K562 (cell line): ENCODE measurements at regions not wholly inside any gene's neighbourhood (a gene's known extent, or its start where the extent isn't known, plus 50 kb on each side); places are given as distances from the start of the nearest gene placed in this dataset.

Experiments
- ATAC-seq: fragments of 200-7000 bp; cut with Tn5 transposase; 3 replicates; pipeline ENCODE4 v1.9.1; 2020; ENCODE audit warnings: moderate library complexity
- BruUV-seq: library from RNA; stranded (reverse); fragments of 400-500 nt; replicated peaks from 2 replicates; lab custom pipeline; 2021; lab: Mats Ljungman, UMichigan
- CTCF ChIA-PET: fragments of 300-600 bp; formaldehyde crosslinking; extraction: SDS; loops from one replicate; lab custom pipeline; 2021; ENCODE audit warnings: low intra/inter-chr PET ratio; lab: Yijun Ruan, JAX
- POLR2A ChIA-PET: fragments of 300-600, 350-650 bp; sonication (Branson Sonifier 250); formaldehyde crosslinking; extraction: SDS; loops from one replicate; lab custom pipeline; 2021; ENCODE audit warnings: antibody characterized with exemption, inconsistent platforms; lab: Yijun Ruan, JAX
- DNase-seq, 4 experiments: peaks; one replicate each; pipeline versions ENCODE4 v3.0.0 to v3.0.0-alpha.2; 2011 to 2018; ENCODE audit warnings: low spot score in 3 of 4, mixed read lengths in 3 of 4; ENCODE audit errors: extremely low read depth in 1 of 4
- FAIRE-seq: peaks from 2 replicates; lab custom pipeline; 2011; peaks lifted over from hg19 to GRCh38; lab: Jason Lieb, UNC
- H2AFZ ChIP-seq: 2 replicates; pipeline ENCODE4 v1.6.0; 2011; ENCODE audit warnings: low read depth, low read length, control low read depth, inconsistent platforms
- H3K27ac ChIP-seq: fragments of 200-600 bp; 3 replicates; pipeline ENCODE4 v1.8.0; 2011; ENCODE audit warnings: low read depth, mild to moderate bottlenecking, control low read depth, inconsistent platforms, low read length, moderate library complexity, mixed read lengths; ENCODE audit errors: extremely low read depth
- H3K27me3 ChIP-seq, 2 experiments: fragments of 300-600 bp in 1 of 2; 2 replicates in 1 of 2; 3 replicates in 1 of 2; pipeline versions ENCODE4 v1.6.0 to v1.8.0; 2011; ENCODE audit warnings: inconsistent platforms in 2 of 2, low read length in 2 of 2, mild to moderate bottlenecking in 1 of 2, mixed read lengths in 1 of 2, moderate library complexity in 1 of 2; ENCODE audit not compliant: control insufficient read depth in 2 of 2, insufficient read depth in 2 of 2
- H3K36me3 ChIP-seq: fragments of 300-600 bp; 3 replicates; pipeline ENCODE4 v1.8.0; 2011; ENCODE audit warnings: mild to moderate bottlenecking, low read length, inconsistent platforms; ENCODE audit not compliant: control insufficient read depth, insufficient read depth
- H3K4me1 ChIP-seq, 2 experiments: fragments of 200-600 bp in 1 of 2; replicated peaks in 1 of 2; 2 replicates in 1 of 2; 3 replicates in 1 of 2; pipeline versions ENCODE4 v1.5.1 to v1.8.0; 2011; ENCODE audit warnings: inconsistent platforms in 2 of 2, low read length in 2 of 2, mild to moderate bottlenecking in 1 of 2, mixed read lengths in 1 of 2, moderate library complexity in 1 of 2; ENCODE audit not compliant: control insufficient read depth in 2 of 2, insufficient read depth in 2 of 2
- H3K4me2 ChIP-seq: 2 replicates; pipeline ENCODE4 v1.6.1; 2011; ENCODE audit warnings: low read length, control low read depth, inconsistent platforms, mixed read lengths; ENCODE audit not compliant: insufficient read depth
- H3K4me3 ChIP-seq: fragments of 200-600 bp; sonication (generic), shearing (Covaris generic); 2 replicates; pipeline ENCODE4 v1.5.1; 2016; ENCODE audit warnings: control low read depth, inconsistent platforms
- H3K79me2 ChIP-seq: fragments of 200-600 bp; 3 replicates; pipeline ENCODE4 v1.8.0; 2011; ENCODE audit warnings: low read length, inconsistent platforms; ENCODE audit not compliant: control insufficient read depth, insufficient read depth
- H3K9ac ChIP-seq, 2 experiments: 2 replicates each; pipeline versions ENCODE4 v1.6.0 to v1.6.1; 2011; ENCODE audit warnings: low read depth in 2 of 2, low read length in 2 of 2, control low read depth in 1 of 2, inconsistent platforms in 1 of 2, mild to moderate bottlenecking in 1 of 2, mixed read lengths in 1 of 2; ENCODE audit not compliant: insufficient read depth in 1 of 2
- H3K9me1 ChIP-seq: one replicate; pipeline ENCODE4 v1.6.0; 2011; ENCODE audit warnings: inconsistent platforms, mild to moderate bottlenecking, low read length, moderate library complexity; ENCODE audit not compliant: control insufficient read depth, insufficient read depth
- H3K9me3 ChIP-seq: replicated peaks from 2 replicates; pipeline ENCODE4 v1.5.1; 2011; ENCODE audit warnings: low read depth, low read length, inconsistent platforms; ENCODE audit not compliant: control insufficient read depth, insufficient read depth
- H4K20me1 ChIP-seq: replicated peaks from 2 replicates; pipeline ENCODE4 v1.6.1; 2011; ENCODE audit warnings: low read length, inconsistent platforms, mixed read lengths; ENCODE audit not compliant: control insufficient read depth, insufficient read depth
- BRD9 ChIP-seq: fragments of 450-650 bp; IDR thresholded peaks from 2 replicates; pipeline ENCODE4 v1.6.1; 2018; ENCODE audit warnings: low read depth; ENCODE audit not compliant: partially characterized antibody
- CC2D1A ChIP-seq: fragments of 450-650 bp; IDR thresholded peaks from 2 replicates; pipeline ENCODE4 v1.6.1; 2017; ENCODE audit warnings: mild to moderate bottlenecking
- CHCHD3 ChIP-seq: fragments of 250-450 bp; sonication (Bioruptor Pico); IDR thresholded peaks from 2 replicates; pipeline ENCODE4 v2.1.2; 2022; ENCODE audit warnings: mild to moderate bottlenecking
- CHD4 ChIP-seq: fragments of 200-600 bp; sonication (generic); IDR thresholded peaks from 3 replicates; pipeline ENCODE4 v1.6.1; 2012; ENCODE audit warnings: low read depth, mild to moderate bottlenecking, mixed read lengths, low read length, inconsistent platforms; ENCODE audit not compliant: insufficient read depth, insufficient replicate concordance, poor library complexity, severe bottlenecking
- ETV6 ChIP-seq, 3 experiments: fragments of 150-350 bp in 1 of 3; sonication (generic) in 1 of 3; formaldehyde crosslinking in 1 of 3; IDR thresholded peaks; 2 replicates each; pipeline versions ENCODE4 v1.6.1 to v1.8.0; 2014 to 2022; ENCODE audit warnings: borderline replicate concordance in 2 of 3, low read depth in 2 of 3, antibody characterized with exemption in 1 of 3, low read length in 1 of 3, mild to moderate bottlenecking in 1 of 3, missing genetic modification reagents in 1 of 3
- RREB1 ChIP-seq: fragments of 250-450 bp; sonication (Bioruptor Pico); IDR thresholded peaks from 2 replicates; pipeline ENCODE4 v1.4.0; 2020
- SRSF7 ChIP-seq: fragments of 200-400 bp; formaldehyde crosslinking; optimal IDR thresholded peaks from 2 replicates; pipeline ENCODE3; 2017; ENCODE audit warnings: mild to moderate bottlenecking, low read depth, low read length
- WGBS: fragments of 100-300 bp; shearing (Covaris generic); methylation state at CpG from one replicate; pipeline ENCODE4 v1.1.6; 2016; ENCODE audit warnings: low coverage, mixed read lengths; ENCODE audit not compliant: insufficient coverage; ENCODE audit errors: missing lambda C conversion rate; 5-methylcytosine and 5-hydroxymethylcytosine counted together
- in situ Hi-C: fragments of 300-500 bp; cut with MboI; formaldehyde crosslinking; loops from 4 replicates; pipeline ENCODE4 v1.15.0; 2018; ENCODE audit warnings: inconsistent platforms, mixed read lengths
- intact Hi-C: fragments of 100-400 bp; cut with micrococcal nuclease; formaldehyde crosslinking; loops from 2 replicates; pipeline ENCODE4 v1.14.2; 2022

GRCh38 chr14:86540636-86541247, 1010.8 kb downstream of the FLRT2 start:
- H3K27ac ChIP-seq, result no peak overlapping the region
- FAIRE-seq (no peak), DNase-seq (no peak), ATAC-seq (no peak)
- ChIA-PET POLR2A (no interaction called here), CTCF (no interaction called here)
- H3K79me2 ChIP-seq, result no peaks in the 10 kb centered on the region
- intact Hi-C loops, result no loop called here
- no peaks in the 10 kb centered on the region for H3K9me1 ChIP-seq
- H3K9ac ChIP-seq, result no peak overlapping the region
- H3K9me3 ChIP-seq, result no peaks in the 10 kb centered on the region
- no peaks in the 10 kb centered on the region for H3K36me3 ChIP-seq
- H3K27me3 ChIP-seq, result no peaks in the 10 kb centered on the region
- no peak overlapping the region for H2AFZ ChIP-seq
- no peaks in the 10 kb centered on the region for H3K4me1 ChIP-seq
- H4K20me1 ChIP-seq, result no peaks in the 10 kb centered on the region
- in situ Hi-C loops, result no loop called here
- WGBS, result 0% methylated on average over 5 of the region's 6 CpGs
- BruUV-seq, result no TSS peak
- no peak overlapping the region for H3K4me2 ChIP-seq
- no peak overlapping the region for H3K4me3 ChIP-seq
- no peak for TF ChIP-seq ETV6 (IDR thresholded peaks at IDR 0.05; ENCODE audit: borderline replicate concordance in 1 of 2, low read depth in 2 of 2, low read length in 1 of 2)
- TF ChIP-seq ETV6 (CRISPR knock-in tag; IDR thresholded peaks at IDR 0.05; ENCODE audit: borderline replicate concordance), result no peak
- no peak for TF ChIP-seq CC2D1A
- no peak for TF ChIP-seq BRD9
- no peak for TF ChIP-seq SRSF7
- TF ChIP-seq CHD4, result no peak
- no peak for TF ChIP-seq CHCHD3 (CRISPR knock-in tag)
- no peak for TF ChIP-seq RREB1 (CRISPR knock-in tag)
